ENCODE measurements at regions not wholly inside any gene's neighbourhood (a gene's known extent, or its start where the extent isn't known, plus 50 kb on each side); places are given as distances from the start of the nearest gene placed in this dataset.

DNA sequence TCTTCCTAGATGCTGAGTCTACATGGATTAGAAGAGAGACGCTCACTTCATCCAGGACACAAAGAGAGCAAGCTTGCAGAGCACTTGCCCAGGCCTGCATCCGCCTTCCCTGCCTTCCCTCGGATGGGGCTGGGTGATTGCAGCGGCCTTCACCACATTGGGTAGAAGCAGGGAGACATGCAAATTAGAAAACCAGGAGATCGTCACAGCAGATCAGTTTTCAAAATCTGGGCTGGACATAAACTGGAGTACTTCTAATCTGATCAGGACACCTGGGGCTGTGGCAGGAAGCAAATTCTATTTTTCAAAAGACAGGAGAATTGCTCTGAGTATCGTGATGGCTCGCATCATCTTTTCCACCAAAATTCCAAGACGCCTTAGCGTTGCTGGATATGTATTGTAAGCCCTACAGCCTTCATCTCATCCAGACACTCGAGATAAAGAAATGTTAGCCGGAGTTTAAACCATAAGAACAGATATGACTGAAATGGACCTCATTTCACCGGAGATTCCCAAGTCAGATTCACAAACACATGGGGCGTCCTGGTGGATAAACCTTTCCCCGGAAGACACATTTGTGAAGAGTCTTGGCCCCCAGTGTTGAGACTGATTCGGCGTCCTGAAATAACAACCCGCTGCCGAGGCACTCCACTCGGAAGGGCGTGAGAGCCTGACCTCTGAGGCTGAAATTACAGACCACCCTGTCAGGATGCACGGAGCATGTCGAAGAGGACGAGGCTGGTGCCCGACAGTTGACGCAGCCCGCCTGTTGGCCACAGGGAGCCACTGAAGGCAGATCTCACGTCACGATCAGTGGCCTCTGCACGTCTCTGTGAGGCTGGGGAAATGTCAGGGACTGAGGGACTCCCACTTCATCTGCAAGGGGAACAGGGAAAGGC, 91.2 kb upstream of the PARD3 start:
- TF ChIP-seq, protein P1, sequence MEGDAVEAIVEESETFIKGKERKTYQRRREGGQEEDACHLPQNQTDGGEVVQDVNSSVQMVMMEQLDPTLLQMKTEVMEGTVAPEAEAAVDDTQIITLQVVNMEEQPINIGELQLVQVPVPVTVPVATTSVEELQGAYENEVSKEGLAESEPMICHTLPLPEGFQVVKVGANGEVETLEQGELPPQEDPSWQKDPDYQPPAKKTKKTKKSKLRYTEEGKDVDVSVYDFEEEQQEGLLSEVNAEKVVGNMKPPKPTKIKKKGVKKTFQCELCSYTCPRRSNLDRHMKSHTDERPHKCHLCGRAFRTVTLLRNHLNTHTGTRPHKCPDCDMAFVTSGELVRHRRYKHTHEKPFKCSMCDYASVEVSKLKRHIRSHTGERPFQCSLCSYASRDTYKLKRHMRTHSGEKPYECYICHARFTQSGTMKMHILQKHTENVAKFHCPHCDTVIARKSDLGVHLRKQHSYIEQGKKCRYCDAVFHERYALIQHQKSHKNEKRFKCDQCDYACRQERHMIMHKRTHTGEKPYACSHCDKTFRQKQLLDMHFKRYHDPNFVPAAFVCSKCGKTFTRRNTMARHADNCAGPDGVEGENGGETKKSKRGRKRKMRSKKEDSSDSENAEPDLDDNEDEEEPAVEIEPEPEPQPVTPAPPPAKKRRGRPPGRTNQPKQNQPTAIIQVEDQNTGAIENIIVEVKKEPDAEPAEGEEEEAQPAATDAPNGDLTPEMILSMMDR (IDR thresholded peaks at IDR 0.05 in 2 of 3, conservative IDR thresholded peaks at IDR 0.05 in 1 of 3; ENCODE audit: borderline replicate concordance in 1 of 3, insufficient read depth in 1 of 3, low read depth in 2 of 3, low read length in 2 of 3) = no peak
- TF ChIP-seq EZH2phosphoT487 (IDR thresholded peaks at IDR 0.05; ENCODE audit: borderline replicate concordance) (no peak), POLR2A (IDR thresholded peaks at IDR 0.05; ENCODE audit: borderline replicate concordance, extremely low read depth, insufficient read depth, insufficient read length) (no peak), EZH2 (IDR thresholded peaks at IDR 0.05) (no peak)
- TF ChIP-seq, protein P2, sequence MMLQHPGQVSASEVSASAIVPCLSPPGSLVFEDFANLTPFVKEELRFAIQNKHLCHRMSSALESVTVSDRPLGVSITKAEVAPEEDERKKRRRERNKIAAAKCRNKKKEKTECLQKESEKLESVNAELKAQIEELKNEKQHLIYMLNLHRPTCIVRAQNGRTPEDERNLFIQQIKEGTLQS (IDR thresholded peaks at IDR 0.05) = no peak
- TF ChIP-seq, protein P3, sequence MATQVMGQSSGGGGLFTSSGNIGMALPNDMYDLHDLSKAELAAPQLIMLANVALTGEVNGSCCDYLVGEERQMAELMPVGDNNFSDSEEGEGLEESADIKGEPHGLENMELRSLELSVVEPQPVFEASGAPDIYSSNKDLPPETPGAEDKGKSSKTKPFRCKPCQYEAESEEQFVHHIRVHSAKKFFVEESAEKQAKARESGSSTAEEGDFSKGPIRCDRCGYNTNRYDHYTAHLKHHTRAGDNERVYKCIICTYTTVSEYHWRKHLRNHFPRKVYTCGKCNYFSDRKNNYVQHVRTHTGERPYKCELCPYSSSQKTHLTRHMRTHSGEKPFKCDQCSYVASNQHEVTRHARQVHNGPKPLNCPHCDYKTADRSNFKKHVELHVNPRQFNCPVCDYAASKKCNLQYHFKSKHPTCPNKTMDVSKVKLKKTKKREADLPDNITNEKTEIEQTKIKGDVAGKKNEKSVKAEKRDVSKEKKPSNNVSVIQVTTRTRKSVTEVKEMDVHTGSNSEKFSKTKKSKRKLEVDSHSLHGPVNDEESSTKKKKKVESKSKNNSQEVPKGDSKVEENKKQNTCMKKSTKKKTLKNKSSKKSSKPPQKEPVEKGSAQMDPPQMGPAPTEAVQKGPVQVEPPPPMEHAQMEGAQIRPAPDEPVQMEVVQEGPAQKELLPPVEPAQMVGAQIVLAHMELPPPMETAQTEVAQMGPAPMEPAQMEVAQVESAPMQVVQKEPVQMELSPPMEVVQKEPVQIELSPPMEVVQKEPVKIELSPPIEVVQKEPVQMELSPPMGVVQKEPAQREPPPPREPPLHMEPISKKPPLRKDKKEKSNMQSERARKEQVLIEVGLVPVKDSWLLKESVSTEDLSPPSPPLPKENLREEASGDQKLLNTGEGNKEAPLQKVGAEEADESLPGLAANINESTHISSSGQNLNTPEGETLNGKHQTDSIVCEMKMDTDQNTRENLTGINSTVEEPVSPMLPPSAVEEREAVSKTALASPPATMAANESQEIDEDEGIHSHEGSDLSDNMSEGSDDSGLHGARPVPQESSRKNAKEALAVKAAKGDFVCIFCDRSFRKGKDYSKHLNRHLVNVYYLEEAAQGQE (IDR thresholded peaks at IDR 0.05; ENCODE audit: low read depth) = no peak
